DMS 273 (cell line): ENCODE measurements at regions not wholly inside any gene's neighbourhood (a gene's known extent, or its start where the extent isn't known, plus 50 kb on each side); places are given as distances from the start of the nearest gene placed in this dataset.
"Not testable (repeated sequence)": the region's sequence is repeated elsewhere in the genome, so short reads cannot be mapped to it uniquely, and the experiment has no call there.

ENCODE experiments used
- DNase-seq: peaks from one replicate; lab custom pipeline; 2025; ENCODE audit not compliant: unreplicated experiment; lab: John Stamatoyannopoulos, UW

- DNase-seq: no peak
These were observed 101.9 kb downstream of the RGS21 start for GRCh38 chr1:192418552-192419285.

DNA sequence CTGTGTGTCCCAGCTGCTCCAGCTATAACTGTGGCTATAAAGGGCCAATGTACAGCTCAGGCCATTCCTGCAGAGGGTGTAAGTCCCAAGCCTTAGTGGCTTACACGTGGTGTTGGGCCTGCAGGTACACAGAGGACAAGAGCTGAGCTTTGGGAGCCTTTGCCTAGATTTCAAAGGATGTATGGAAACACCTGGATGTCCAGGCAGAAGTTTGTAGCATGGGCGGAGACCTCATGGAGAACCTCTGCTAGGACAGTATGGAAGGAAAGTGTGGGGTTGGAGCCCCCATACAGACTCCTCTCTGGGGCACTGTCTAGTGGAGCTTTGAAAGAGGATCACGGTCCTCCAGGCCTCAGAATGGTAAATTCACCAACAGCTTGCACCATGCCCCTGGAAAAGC is 113.9 kb downstream of the RGS21 start:
- no peak for DNase-seq

GRCh38 chr1:192435704-192436103 is 118.9 kb downstream of the RGS21 start:
- no peak for DNase-seq

- no peak for DNase-seq
These were observed 119.8 kb downstream of the RGS21 start for GRCh38 chr1:192436441-192437078.

- no peak for DNase-seq
These were observed 121.9 kb downstream of the RGS21 start for GRCh38 chr1:192438737-192439136.

DNA sequence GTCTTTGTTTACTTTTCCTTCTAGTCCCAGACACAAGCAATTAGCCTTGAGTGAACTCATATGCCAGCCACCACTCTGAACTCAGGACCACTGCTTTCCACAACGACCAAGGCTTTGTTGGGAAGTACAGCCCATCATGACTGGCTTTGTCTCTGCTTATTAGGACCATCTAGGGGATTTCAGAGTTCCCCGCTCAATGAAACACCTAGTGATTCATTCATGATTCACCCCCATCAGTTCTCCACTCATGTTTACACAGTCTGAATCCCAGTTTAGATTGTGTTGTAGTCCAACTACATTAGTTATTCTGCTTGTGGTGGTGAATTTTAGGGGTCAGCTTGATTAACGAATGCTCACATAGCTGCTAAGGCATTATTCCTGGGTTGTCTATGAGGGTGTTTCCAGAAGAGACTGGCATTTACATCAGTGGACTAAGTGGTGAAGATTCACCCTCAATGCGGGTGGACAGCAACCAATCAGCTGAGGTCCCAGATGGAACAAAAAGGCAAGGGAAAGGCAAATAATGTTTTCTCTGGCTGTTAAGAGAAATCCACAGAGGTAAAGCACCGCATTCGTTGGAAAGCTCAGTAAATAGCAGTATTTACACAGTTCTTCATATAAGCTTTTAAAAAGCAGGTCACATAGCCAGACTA is 122.7 kb downstream of the RGS21 start:
- no peak for DNase-seq

DNA sequence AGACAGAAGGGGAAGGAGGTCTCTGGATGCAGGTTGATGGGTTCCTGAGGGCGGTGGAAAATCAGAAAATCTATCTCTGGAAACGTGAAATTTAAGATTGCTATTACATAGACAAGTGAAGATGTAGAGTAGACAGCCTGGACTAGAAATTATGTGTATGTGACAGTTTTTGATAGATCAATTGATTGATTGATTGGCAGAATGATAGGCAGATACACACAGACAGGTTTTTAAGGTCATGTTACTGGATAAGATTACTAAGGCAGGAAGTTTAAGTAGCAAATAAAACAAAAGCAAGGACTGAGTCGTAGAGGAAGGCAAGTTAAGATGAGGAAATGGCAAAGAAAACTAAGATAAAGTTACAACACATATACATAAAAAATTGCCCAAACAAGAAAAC is 124.7 kb downstream of the RGS21 start:
- no peak for DNase-seq

DNA sequence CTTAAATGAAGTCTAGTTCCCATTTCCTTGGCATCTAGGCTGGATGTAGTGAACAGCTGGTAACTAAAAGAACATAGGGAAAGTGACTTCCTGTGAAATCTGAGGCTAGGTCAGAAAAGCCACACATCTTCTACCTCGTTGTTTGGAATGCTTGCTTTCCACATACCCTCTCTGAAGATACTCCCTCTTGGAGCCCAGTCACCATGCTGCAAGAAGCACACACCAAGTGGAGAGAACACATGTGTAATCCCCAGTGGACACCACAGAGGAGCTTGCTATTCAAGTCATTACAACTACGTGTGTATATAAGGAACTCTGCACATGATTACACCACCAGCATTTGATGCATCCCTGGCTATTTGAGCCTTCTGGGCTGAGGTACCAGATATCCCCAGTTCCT is 125.9 kb downstream of the RGS21 start:
- no peak for DNase-seq

- DNase-seq: no peak
These were observed 126.8 kb downstream of the RGS21 start for GRCh38 chr1:192443616-192444015.

GRCh38 chr1:192445241-192445640 is 128.4 kb downstream of the RGS21 start:
- DNase-seq: no peak

GRCh38 chr1:192445839-192446489 is 129.2 kb downstream of the RGS21 start:
- peak; percentile 54 for DNase-seq

GRCh38 chr1:192448026-192448578 is 127.5 kb upstream of the RGS1 start:
- DNase-seq: no peak

GRCh38 chr1:192453360-192453992 is 122.1 kb upstream of the RGS1 start:
- no peak for DNase-seq

- DNase-seq: no peak
These were observed 116.1 kb upstream of the RGS1 start for GRCh38 chr1:192459467-192459866.

- no peak for DNase-seq
These were observed 113.9 kb upstream of the RGS1 start for GRCh38 chr1:192461684-192462083.

DNA sequence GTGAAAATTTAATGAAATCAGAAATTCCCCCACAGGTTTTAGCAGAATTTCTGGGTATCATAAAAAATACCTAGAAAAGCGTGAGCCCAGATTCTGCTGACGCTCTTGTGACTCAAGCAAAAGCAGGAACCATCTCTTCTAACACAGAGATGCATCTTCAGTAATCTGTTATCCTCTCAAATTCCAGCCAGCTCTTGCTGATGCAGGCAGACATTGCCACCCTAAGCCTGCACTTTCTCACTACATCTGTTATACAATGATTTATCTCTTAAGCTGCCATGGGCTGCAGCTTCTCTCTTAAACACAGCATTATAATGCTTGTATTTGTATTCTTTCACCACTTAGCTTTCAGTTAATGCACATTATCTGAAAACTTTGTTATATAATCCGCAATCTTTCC is 113.0 kb upstream of the RGS1 start:
- DNase-seq: no peak

- no peak for DNase-seq
These were observed 111.9 kb upstream of the RGS1 start for GRCh38 chr1:192463661-192464060.

DNA sequence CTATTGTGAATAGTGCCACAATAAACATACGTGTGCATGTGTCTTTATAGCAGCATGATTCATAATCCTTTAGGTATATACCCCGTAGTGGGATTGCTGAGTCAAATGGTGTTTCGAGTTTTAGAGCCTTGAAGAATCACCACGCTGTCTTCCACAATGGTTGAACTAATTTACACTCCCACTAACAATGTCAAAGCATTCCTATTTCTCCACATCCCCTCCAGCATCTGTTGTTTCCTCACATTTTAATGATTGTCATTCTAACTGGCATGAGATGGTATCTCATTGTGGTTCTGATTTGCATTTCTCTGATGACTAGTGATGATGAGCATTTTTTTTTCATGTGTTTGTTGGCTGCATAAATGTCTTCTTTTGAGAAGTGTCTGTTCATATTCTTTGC is 110.4 kb upstream of the RGS1 start:
- not testable (repeated sequence) for DNase-seq

DNA sequence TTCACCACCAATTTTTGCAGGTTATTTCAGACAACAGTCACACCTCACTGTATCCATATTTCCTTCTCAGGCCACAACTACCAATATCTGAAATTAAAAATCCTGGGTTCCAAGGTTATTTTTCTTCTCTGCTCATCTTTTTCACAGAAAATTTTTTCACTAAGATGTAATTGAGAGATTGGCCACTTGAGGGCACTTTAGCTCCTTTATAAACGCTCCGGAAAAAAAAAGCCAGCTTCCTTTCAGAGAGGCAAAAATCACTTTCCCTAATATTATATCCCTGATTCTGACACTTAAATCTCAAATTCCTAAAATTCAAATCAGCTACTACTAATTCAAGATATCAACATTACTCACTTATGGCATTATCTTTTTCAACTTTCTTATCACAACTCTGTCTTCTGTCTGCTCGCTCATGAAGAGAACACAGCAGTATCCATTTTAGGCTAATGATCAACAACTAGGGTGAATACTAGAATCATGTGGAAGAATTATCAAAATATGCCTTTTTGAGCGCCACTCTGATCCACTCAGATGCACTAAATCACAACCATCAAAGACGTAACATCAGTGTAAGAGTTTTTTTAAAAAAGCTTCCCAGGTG is 101.4 kb upstream of the RGS1 start:
- peak; percentile 66 for DNase-seq

- no peak for DNase-seq
These were observed 100.2 kb upstream of the RGS1 start for GRCh38 chr1:192475329-192475728.

DNA sequence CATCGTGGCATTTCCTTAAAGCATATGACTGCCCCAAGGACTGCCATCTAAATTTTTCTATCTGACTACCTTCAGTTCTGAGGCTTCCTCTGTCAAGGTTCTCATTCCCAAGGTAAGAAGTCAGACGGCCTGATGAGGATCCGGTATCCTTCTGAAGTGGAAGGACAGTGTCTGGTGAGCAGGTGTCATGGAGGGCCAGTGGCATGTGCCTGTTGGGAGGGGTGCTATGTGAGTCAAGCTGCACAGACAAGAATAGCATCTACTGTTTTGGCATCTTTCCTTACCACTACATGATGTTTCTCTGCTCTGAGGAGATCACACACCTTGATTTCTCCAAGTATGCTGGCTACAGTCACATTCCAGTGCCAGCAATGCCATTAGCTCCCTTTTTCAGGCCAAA is 99.6 kb upstream of the RGS1 start:
- no peak for DNase-seq
